Osteoblast (primary cell): ENCODE measurements at regions not wholly inside any gene's neighbourhood (a gene's known extent, or its start where the extent isn't known, plus 50 kb on each side); places are given as distances from the start of the nearest gene placed in this dataset.

Source experiments
- DNase-seq: peaks from one replicate; pipeline ENCODE4 v3.0.0; 2011; ENCODE audit warnings: low spot score, mixed read lengths; ENCODE audit not compliant: insufficient read length; ENCODE audit errors: missing footprints
- H2AFZ ChIP-seq: 2 replicates; pipeline ENCODE4 v1.6.0; 2011; ENCODE audit warnings: mild to moderate bottlenecking, low read length
- H3K27ac ChIP-seq: 2 replicates; pipeline ENCODE4 v1.5.1; 2011; ENCODE audit warnings: mild to moderate bottlenecking, low read depth, low read length, moderate library complexity
- H3K27me3 ChIP-seq: 2 replicates; pipeline ENCODE4 v1.6.0; 2012; ENCODE audit warnings: mild to moderate bottlenecking, control low read depth, inconsistent platforms, low read length, moderate library complexity; ENCODE audit not compliant: insufficient read depth
- H3K36me3 ChIP-seq: 2 replicates; pipeline ENCODE4 v1.5.1; 2011; ENCODE audit warnings: mild to moderate bottlenecking, low read length, control low read depth, moderate library complexity; ENCODE audit not compliant: insufficient read depth
- H3K4me1 ChIP-seq: 2 replicates; pipeline ENCODE4 v1.5.1; 2011; ENCODE audit warnings: mild to moderate bottlenecking, low read length, control low read depth, moderate library complexity; ENCODE audit not compliant: insufficient read depth
- H3K4me2 ChIP-seq: 2 replicates; pipeline ENCODE4 v1.6.0; 2011; ENCODE audit warnings: mild to moderate bottlenecking, low read length; ENCODE audit not compliant: insufficient read depth
- H3K4me3 ChIP-seq: fragments of 200-600 bp; sonication (generic); 3 replicates; pipeline ENCODE4 v1.5.1; 2012; ENCODE audit warnings: mild to moderate bottlenecking, low read length, inconsistent platforms; ENCODE audit not compliant: insufficient read depth
- H3K79me2 ChIP-seq: 2 replicates; pipeline ENCODE4 v1.6.0; 2012; ENCODE audit warnings: mild to moderate bottlenecking, low read length, control low read depth, inconsistent platforms; ENCODE audit not compliant: insufficient read depth
- H3K9me3 ChIP-seq: 2 replicates; pipeline ENCODE4 v1.5.1; 2011; ENCODE audit warnings: low read depth, low read length, control low read depth
- H4K20me1 ChIP-seq: 2 replicates; pipeline ENCODE4 v1.6.0; 2012; ENCODE audit warnings: mild to moderate bottlenecking, low read length, control low read depth; ENCODE audit not compliant: insufficient read depth
- TF ChIP-seq, protein P1 (sequence below): IDR thresholded peaks from 2 replicates; pipeline ENCODE4 v1.5.1; 2011; ENCODE audit warnings: mild to moderate bottlenecking, low read depth, low read length, moderate library complexity; ENCODE audit errors: extremely low read depth

DNA sequence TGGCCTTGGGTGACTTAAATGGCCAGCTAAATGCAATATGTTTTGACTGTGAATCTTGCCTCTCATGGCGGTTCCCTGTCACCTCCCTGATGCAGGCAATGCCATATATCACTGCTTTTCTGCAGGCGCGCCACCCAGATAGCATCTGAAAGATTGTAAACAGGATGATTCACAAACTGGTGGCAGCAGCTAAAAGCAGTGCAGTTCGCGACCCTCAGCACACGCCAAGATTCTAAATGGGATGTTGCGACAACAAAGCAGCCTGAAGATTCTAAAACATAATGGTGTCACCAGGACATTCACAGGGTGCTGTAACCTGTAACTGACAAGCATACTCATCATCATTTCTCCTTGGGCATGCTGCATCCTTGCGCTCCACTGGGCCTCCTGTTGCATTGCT, 440.4 kb upstream of the CADM1 start:
- no peaks in the 10 kb centered on the region for H4K20me1 ChIP-seq
- no peak for DNase-seq
- H2AFZ ChIP-seq = no peak overlapping the region
- no peaks in the 10 kb centered on the region for H3K4me1 ChIP-seq
- H3K9me3 ChIP-seq = no peaks in the 10 kb centered on the region
- H3K27ac ChIP-seq = no peak overlapping the region
- H3K27me3 ChIP-seq = no peaks in the 10 kb centered on the region
- no peak overlapping the region for H3K4me3 ChIP-seq
- H3K4me2 ChIP-seq = no peak overlapping the region
- no peaks in the 10 kb centered on the region for H3K36me3 ChIP-seq
- TF ChIP-seq, protein P1, sequence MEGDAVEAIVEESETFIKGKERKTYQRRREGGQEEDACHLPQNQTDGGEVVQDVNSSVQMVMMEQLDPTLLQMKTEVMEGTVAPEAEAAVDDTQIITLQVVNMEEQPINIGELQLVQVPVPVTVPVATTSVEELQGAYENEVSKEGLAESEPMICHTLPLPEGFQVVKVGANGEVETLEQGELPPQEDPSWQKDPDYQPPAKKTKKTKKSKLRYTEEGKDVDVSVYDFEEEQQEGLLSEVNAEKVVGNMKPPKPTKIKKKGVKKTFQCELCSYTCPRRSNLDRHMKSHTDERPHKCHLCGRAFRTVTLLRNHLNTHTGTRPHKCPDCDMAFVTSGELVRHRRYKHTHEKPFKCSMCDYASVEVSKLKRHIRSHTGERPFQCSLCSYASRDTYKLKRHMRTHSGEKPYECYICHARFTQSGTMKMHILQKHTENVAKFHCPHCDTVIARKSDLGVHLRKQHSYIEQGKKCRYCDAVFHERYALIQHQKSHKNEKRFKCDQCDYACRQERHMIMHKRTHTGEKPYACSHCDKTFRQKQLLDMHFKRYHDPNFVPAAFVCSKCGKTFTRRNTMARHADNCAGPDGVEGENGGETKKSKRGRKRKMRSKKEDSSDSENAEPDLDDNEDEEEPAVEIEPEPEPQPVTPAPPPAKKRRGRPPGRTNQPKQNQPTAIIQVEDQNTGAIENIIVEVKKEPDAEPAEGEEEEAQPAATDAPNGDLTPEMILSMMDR = no peak
- H3K79me2 ChIP-seq = no peaks in the 10 kb centered on the region

DNA sequence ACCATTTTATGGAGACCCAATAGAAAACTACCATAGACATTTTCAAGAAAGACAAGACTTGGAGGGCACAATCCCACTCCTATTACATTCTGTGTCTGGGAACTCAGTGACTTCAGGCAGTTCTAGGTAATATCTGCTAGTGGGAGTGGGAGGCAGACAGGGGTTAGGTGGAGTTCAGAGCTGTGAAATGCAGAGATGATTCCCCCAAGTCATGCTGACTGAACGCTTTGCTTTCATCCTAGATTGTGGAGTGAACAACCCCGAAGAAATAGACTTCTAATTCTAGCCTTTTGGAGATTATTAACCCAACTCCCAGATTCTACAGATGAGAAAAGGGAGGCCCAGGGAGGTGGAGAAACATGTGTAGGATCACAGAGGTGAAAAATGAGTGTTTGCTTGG, 437.8 kb upstream of the CADM1 start:
- Histone ChIP-seq H3K79me2 (no peaks in the 10 kb centered on the region), H2AFZ (no peak overlapping the region), H3K4me2 (no peak overlapping the region), H3K4me3 (no peak overlapping the region), H3K9me3 (no peaks in the 10 kb centered on the region), H3K27me3 (no peaks in the 10 kb centered on the region), H3K4me1 (no peaks in the 10 kb centered on the region), H3K27ac (no peak overlapping the region), H3K36me3 (no peaks in the 10 kb centered on the region), H4K20me1 (no peaks in the 10 kb centered on the region)
- TF ChIP-seq, protein P1 = no peak
- DNase-seq = no peak

DNA sequence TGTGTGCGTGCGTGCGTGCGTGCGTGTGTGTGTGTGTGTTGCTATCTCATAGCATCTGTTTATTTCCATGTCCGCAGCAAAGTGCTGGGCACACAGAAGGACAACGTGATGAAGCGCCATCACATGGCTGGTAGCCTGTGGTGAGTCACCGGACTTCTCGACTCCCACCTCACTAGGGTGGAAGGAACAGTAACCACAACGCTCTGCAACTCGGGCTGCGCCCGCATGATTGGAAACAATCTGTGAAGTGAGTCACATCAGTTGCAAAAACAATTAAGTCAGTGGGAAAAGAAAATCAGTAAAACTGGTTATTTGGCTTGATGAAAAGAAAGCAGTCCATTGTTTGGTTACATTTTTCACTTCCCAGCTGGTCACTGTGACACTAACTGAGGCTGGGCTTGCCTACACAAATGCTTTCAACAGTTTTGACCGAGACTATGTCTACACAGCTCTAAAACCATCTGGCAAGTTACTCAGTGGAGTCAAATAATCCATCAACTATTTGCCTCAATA, 437.3 kb upstream of the CADM1 start:
- H3K4me3 ChIP-seq = no peak overlapping the region
- no peak overlapping the region for H2AFZ ChIP-seq
- H3K9me3 ChIP-seq = no peaks in the 10 kb centered on the region
- H3K27me3 ChIP-seq = no peaks in the 10 kb centered on the region
- TF ChIP-seq, protein P1 = no peak
- no peaks in the 10 kb centered on the region for H3K4me1 ChIP-seq
- H4K20me1 ChIP-seq = no peaks in the 10 kb centered on the region
- H3K27ac ChIP-seq = no peak overlapping the region
- H3K79me2 ChIP-seq = no peaks in the 10 kb centered on the region
- DNase-seq = no peak
- no peak overlapping the region for H3K4me2 ChIP-seq
- H3K36me3 ChIP-seq = no peaks in the 10 kb centered on the region

DNA sequence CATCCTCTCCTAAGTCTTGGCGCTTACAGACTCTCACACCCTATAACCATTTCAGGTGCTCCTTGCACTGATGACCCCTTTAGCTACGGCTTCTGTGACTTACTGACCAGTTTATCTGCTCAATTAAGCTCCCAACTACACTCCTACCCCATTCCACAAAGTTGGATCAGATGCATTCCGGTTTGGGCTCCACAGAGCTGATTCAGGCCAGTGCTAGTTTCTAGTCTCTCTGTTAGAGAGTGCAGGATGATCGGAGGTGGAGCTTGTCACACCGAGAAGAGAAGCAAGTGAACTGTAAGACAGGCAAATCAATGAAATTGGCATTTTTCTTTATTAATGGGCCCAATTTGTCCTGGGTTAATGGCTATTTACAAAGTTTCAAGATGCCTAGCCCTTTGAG, 436.8 kb upstream of the CADM1 start:
- Histone ChIP-seq H3K9me3 (no peaks in the 10 kb centered on the region), H3K4me1 (no peaks in the 10 kb centered on the region), H2AFZ (no peak overlapping the region), H3K27me3 (no peaks in the 10 kb centered on the region), H3K79me2 (no peaks in the 10 kb centered on the region), H3K4me2 (no peak overlapping the region), H4K20me1 (no peaks in the 10 kb centered on the region), H3K36me3 (no peaks in the 10 kb centered on the region), H3K4me3 (no peak overlapping the region), H3K27ac (no peak overlapping the region)
- TF ChIP-seq, protein P1 = no peak
- no peak for DNase-seq
